Right renal cortex interstitium (tissue), 3 donors: ENCODE measurements at regions not wholly inside any gene's neighbourhood (a gene's known extent, or its start where the extent isn't known, plus 50 kb on each side); places are given as distances from the start of the nearest gene placed in this dataset.

ENCODE experiments used
- DNase-seq, 3 donors: peaks; one replicate each; pipeline ENCODE4 v3.0.0-alpha.2; 2013; ENCODE audit warnings: low read depth in 3 of 3, low spot score in 2 of 3

- DNase-seq: no peak
Observed at GRCh38 chr22:25365491-25366261, 146.2 kb downstream of the CRYBB2 start.

- DNase-seq: no peak
Observed at GRCh38 chr22:25366408-25366807, 147.0 kb downstream of the CRYBB2 start.

- DNase-seq: no peak
Observed at GRCh38 chr22:25366876-25367466, 147.5 kb downstream of the CRYBB2 start.

- DNase-seq: no peak
Observed at GRCh38 chr22:25367756-25368155, 148.3 kb downstream of the CRYBB2 start.

GRCh38 chr22:25368271-25368670, 148.8 kb downstream of the CRYBB2 start:
- DNase-seq: no peak

- no peak for DNase-seq
Observed at GRCh38 chr22:25369041-25369440, 149.6 kb downstream of the CRYBB2 start.

GRCh38 chr22:25370322-25370721, 150.9 kb downstream of the CRYBB2 start:
- DNase-seq: no peak

- no peak for DNase-seq
Observed at GRCh38 chr22:25372000-25372595, 152.7 kb downstream of the CRYBB2 start.

GRCh38 chr22:25373961-25374360, 154.5 kb downstream of the CRYBB2 start:
- DNase-seq: no peak

- no peak for DNase-seq
Observed at GRCh38 chr22:25374869-25375268, 155.4 kb downstream of the CRYBB2 start.

GRCh38 chr22:25375683-25376082, 156.2 kb downstream of the CRYBB2 start:
- DNase-seq: no peak

- DNase-seq: no peak
Observed at GRCh38 chr22:25377699-25378098, 158.3 kb downstream of the CRYBB2 start.

GRCh38 chr22:25380122-25380747, 160.8 kb downstream of the CRYBB2 start:
- no peak for DNase-seq

- DNase-seq: no peak
Observed at GRCh38 chr22:25382762-25383161, 163.3 kb downstream of the CRYBB2 start.

- DNase-seq: no peak
Observed at GRCh38 chr22:25383278-25383820, 163.9 kb downstream of the CRYBB2 start.

GRCh38 chr22:25383892-25384291, 164.5 kb downstream of the CRYBB2 start:
- no peak for DNase-seq

GRCh38 chr22:25386538-25386884, 167.1 kb downstream of the CRYBB2 start:
- no peak for DNase-seq

- DNase-seq: no peak
Observed at GRCh38 chr22:25388415-25388814, 169.0 kb downstream of the CRYBB2 start.

- DNase-seq: no peak
Observed at GRCh38 chr22:25388866-25389540, 169.6 kb downstream of the CRYBB2 start.

- DNase-seq: no peak
Observed at GRCh38 chr22:25389541-25389919, 170.1 kb downstream of the CRYBB2 start.
